ENCODE measurements at regions not wholly inside any gene's neighbourhood (a gene's known extent, or its start where the extent isn't known, plus 50 kb on each side); places are given as distances from the start of the nearest gene placed in this dataset.

DNA sequence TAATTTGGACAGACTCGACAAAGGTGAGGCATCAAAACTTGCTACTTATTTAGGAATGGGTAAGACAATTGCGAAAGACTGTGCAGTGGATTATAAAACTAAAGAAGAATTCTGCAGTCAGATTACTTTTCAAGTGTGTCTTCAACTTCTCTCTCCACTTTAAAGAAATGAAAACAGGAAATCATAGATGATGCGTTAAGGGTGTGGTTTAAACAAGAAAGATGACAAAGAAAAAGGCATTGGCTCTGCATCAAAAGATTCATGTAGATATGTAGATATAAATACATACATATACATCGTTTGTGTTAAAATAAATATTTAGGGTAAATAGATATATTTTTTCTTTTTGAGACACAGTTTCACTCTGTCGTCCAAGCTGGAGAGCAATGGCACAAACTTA lies 74.6 kb upstream of the PARP11 start:
- TF ChIP-seq ZFP30 (CRISPR knock-in tag; IDR thresholded peaks at IDR 0.05) (no peak), ZNF70 (CRISPR knock-in tag; IDR thresholded peaks at IDR 0.05) (no peak), ZNF8 (CRISPR knock-in tag; IDR thresholded peaks at IDR 0.05) (no peak), ESRRG (CRISPR knock-in tag; IDR thresholded peaks at IDR 0.05) (no peak), ZFP3 (CRISPR knock-in tag; IDR thresholded peaks at IDR 0.05) (no peak), ZNF565 (CRISPR knock-in tag; conservative IDR thresholded peaks at IDR 0.05; ENCODE audit: low read depth) (no peak), TOX (CRISPR knock-in tag; IDR thresholded peaks at IDR 0.05; ENCODE audit: borderline replicate concordance) (no peak), ARNTL (CRISPR knock-in tag; IDR thresholded peaks at IDR 0.05; ENCODE audit: borderline replicate concordance, low read depth) (no peak), CSDC2 (CRISPR knock-in tag; IDR thresholded peaks at IDR 0.05) (no peak), CREB5 (CRISPR knock-in tag; IDR thresholded peaks at IDR 0.05; ENCODE audit: low read depth) (no peak), PATZ1 (CRISPR knock-in tag; IDR thresholded peaks at IDR 0.05; ENCODE audit: borderline replicate concordance) (no peak), OSR1 (CRISPR knock-in tag; IDR thresholded peaks at IDR 0.05) (no peak), GLIS3 (CRISPR knock-in tag; IDR thresholded peaks at IDR 0.05) (no peak), POU6F1 (CRISPR knock-in tag; IDR thresholded peaks at IDR 0.05; ENCODE audit: borderline replicate concordance, low read depth) (no peak)
